ENCODE measurements at regions not wholly inside any gene's neighbourhood (a gene's known extent, or its start where the extent isn't known, plus 50 kb on each side); places are given as distances from the start of the nearest gene placed in this dataset.

GRCh38 chr1:218717575-218717974 lies 372.4 kb downstream of the TGFB2 start:
- intact Hi-C loops (cut with DNase I), result no loop called here
- ATAC-seq (no peak), DNase-seq (no peak)
- H3K27ac ChIP-seq, result no peak overlapping the region
- no peaks in the 10 kb centered on the region for H3K36me3 ChIP-seq
- TF ChIP-seq CTCF (IDR thresholded peaks at IDR 0.05), result no peak
- H3K4me3 ChIP-seq, result no peak overlapping the region
- H3K9me3 ChIP-seq, result no peaks in the 10 kb centered on the region
- H3K4me1 ChIP-seq, result no peaks in the 10 kb centered on the region
- no peaks in the 10 kb centered on the region for H3K27me3 ChIP-seq (ENCODE audit: low read depth)

GRCh38 chr1:218718206-218718605 lies 373.1 kb downstream of the TGFB2 start:
- intact Hi-C loops (cut with DNase I), result no loop called here
- no peak for TF ChIP-seq CTCF (IDR thresholded peaks at IDR 0.05)
- DNase-seq, result no peak
- Histone ChIP-seq H3K36me3 (no peaks in the 10 kb centered on the region), H3K27me3 (ENCODE audit: low read depth) (no peaks in the 10 kb centered on the region), H3K4me1 (no peaks in the 10 kb centered on the region), H3K9me3 (no peaks in the 10 kb centered on the region), H3K4me3 (no peak overlapping the region), H3K27ac (no peak overlapping the region)
- ATAC-seq, result no peak

- Histone ChIP-seq H3K27me3 (ENCODE audit: low read depth) (no peaks in the 10 kb centered on the region), H3K9me3 (no peaks in the 10 kb centered on the region), H3K4me1 (no peaks in the 10 kb centered on the region), H3K36me3 (no peaks in the 10 kb centered on the region), H3K27ac (no peak overlapping the region), H3K4me3 (no peak overlapping the region)
- DNase-seq (no peak), ATAC-seq (no peak)
- intact Hi-C loops (cut with DNase I), result no loop called here
- TF ChIP-seq CTCF (IDR thresholded peaks at IDR 0.05), result no peak
These were observed 373.8 kb downstream of the TGFB2 start for GRCh38 chr1:218718977-218719376.

- Histone ChIP-seq H3K4me3 (no peak overlapping the region), H3K36me3 (no peaks in the 10 kb centered on the region), H3K27ac (no peak overlapping the region), H3K27me3 (ENCODE audit: low read depth) (no peaks in the 10 kb centered on the region), H3K4me1 (no peaks in the 10 kb centered on the region), H3K9me3 (no peaks in the 10 kb centered on the region)
- DNase-seq (no peak), ATAC-seq (no peak)
- no peak for TF ChIP-seq CTCF (IDR thresholded peaks at IDR 0.05)
- intact Hi-C loops (cut with DNase I), result no loop called here
These were observed 383.9 kb downstream of the TGFB2 start for GRCh38 chr1:218728898-218729565.

- peak in 1 of 2 donors; percentile 39 for ATAC-seq
- H3K27ac ChIP-seq, result no peak overlapping the region
- DNase-seq, result no peak
These were observed 390.4 kb downstream of the TGFB2 start for GRCh38 chr1:218735436-218736032.

More at GRCh38 chr1:218735436-218736032, 390.4 kb downstream of the TGFB2 start:
- Histone ChIP-seq H3K27me3 (ENCODE audit: low read depth) (no peaks in the 10 kb centered on the region), H3K9me3 (no peaks in the 10 kb centered on the region), H3K4me1 (no peaks in the 10 kb centered on the region), H3K4me3 (no peak overlapping the region), H3K36me3 (no peaks in the 10 kb centered on the region)
- no peak for TF ChIP-seq CTCF (IDR thresholded peaks at IDR 0.05)
- intact Hi-C loops (cut with DNase I), result no loop called here

Measured in lower lobe of right lung (tissue), 2 donors.